ENCODE measurements at regions not wholly inside any gene's neighbourhood (a gene's known extent, or its start where the extent isn't known, plus 50 kb on each side); places are given as distances from the start of the nearest gene placed in this dataset.

DNA sequence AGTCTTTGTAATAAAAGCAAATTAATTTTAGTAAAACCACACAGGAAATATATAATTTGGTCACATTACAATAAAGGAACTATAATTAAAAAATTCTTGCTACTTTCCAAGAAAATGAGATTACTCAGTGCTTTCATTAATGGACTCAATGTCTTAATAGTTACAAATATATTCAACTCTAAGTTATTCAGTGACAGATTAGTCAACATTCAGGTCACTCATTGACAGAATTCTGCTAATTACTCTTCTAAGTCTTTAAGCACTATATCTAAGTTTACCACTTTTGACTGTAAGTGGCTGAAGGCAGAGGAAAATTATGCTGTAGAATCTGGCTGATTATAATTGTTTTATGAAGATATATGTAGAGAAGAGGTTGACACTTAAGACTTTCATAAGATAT lies 1365.0 kb downstream of the EFNB2 start:
- no peak for TF ChIP-seq EZH2 (IDR thresholded peaks at IDR 0.05; ENCODE audit: borderline replicate concordance, low read depth, low read length, severe bottlenecking)
- TF ChIP-seq, protein P1, sequence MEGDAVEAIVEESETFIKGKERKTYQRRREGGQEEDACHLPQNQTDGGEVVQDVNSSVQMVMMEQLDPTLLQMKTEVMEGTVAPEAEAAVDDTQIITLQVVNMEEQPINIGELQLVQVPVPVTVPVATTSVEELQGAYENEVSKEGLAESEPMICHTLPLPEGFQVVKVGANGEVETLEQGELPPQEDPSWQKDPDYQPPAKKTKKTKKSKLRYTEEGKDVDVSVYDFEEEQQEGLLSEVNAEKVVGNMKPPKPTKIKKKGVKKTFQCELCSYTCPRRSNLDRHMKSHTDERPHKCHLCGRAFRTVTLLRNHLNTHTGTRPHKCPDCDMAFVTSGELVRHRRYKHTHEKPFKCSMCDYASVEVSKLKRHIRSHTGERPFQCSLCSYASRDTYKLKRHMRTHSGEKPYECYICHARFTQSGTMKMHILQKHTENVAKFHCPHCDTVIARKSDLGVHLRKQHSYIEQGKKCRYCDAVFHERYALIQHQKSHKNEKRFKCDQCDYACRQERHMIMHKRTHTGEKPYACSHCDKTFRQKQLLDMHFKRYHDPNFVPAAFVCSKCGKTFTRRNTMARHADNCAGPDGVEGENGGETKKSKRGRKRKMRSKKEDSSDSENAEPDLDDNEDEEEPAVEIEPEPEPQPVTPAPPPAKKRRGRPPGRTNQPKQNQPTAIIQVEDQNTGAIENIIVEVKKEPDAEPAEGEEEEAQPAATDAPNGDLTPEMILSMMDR (IDR thresholded peaks at IDR 0.05; ENCODE audit: borderline replicate concordance, extremely low read depth, low read length, poor library complexity, severe bottlenecking) = no peak
